HG03342 (cell line): ENCODE measurements at regions not wholly inside any gene's neighbourhood (a gene's known extent, or its start where the extent isn't known, plus 50 kb on each side); places are given as distances from the start of the nearest gene placed in this dataset.
"Not testable (repeated sequence)": the region's sequence is repeated elsewhere in the genome, so short reads cannot be mapped to it uniquely, and the experiment has no call there.

Experiments used
- ATAC-seq: cut with Tn5 transposase; IDR thresholded peaks from one replicate; pipeline ENCODE4 v1.9.1; 2021; ENCODE audit warnings: mild to moderate bottlenecking, moderate library complexity; ENCODE audit not compliant: unreplicated experiment

GRCh38 chrX:39264023-39264422, 462.8 kb downstream of the MID1IP1 start:
- ATAC-seq, result no peak

GRCh38 chrX:39267176-39267575, 465.9 kb downstream of the MID1IP1 start:
- ATAC-seq, result no peak

- no peak for ATAC-seq
Observed at GRCh38 chrX:39268207-39268606, 466.9 kb downstream of the MID1IP1 start.

GRCh38 chrX:39275500-39276068, 474.3 kb downstream of the MID1IP1 start:
- no peak for ATAC-seq

- ATAC-seq, result not testable (repeated sequence)
Observed at GRCh38 chrX:39277685-39278390, 476.6 kb downstream of the MID1IP1 start.

- ATAC-seq, result no peak
Observed at GRCh38 chrX:39283239-39283638, 482.0 kb downstream of the MID1IP1 start.

GRCh38 chrX:39288592-39288991, 487.3 kb downstream of the MID1IP1 start:
- ATAC-seq, result no peak

GRCh38 chrX:39289827-39290226, 488.6 kb downstream of the MID1IP1 start:
- no peak for ATAC-seq

GRCh38 chrX:39293203-39293602, 491.9 kb downstream of the MID1IP1 start:
- ATAC-seq, result no peak

GRCh38 chrX:39296472-39296871, 495.2 kb downstream of the MID1IP1 start:
- no peak for ATAC-seq

- ATAC-seq, result no peak
Observed at GRCh38 chrX:39298821-39299220, 497.6 kb downstream of the MID1IP1 start.

GRCh38 chrX:39299615-39300014, 498.4 kb downstream of the MID1IP1 start:
- no peak for ATAC-seq

GRCh38 chrX:39301036-39301435, 499.8 kb downstream of the MID1IP1 start:
- no peak for ATAC-seq

GRCh38 chrX:39302838-39303237, 501.6 kb downstream of the MID1IP1 start:
- ATAC-seq, result no peak

GRCh38 chrX:39304746-39305145, 503.5 kb downstream of the MID1IP1 start:
- ATAC-seq, result no peak

- ATAC-seq, result no peak
Observed at GRCh38 chrX:39307488-39307887, 506.2 kb downstream of the MID1IP1 start.

GRCh38 chrX:39308126-39308525, 506.9 kb downstream of the MID1IP1 start:
- no peak for ATAC-seq

GRCh38 chrX:39309018-39309635, 507.9 kb downstream of the MID1IP1 start:
- no peak for ATAC-seq

- ATAC-seq, result no peak
Observed at GRCh38 chrX:39309721-39310152, 508.5 kb downstream of the MID1IP1 start.

- ATAC-seq, result no peak
Observed at GRCh38 chrX:39310891-39311290, 509.6 kb downstream of the MID1IP1 start.

GRCh38 chrX:39311646-39312045, 510.4 kb downstream of the MID1IP1 start:
- ATAC-seq, result no peak

- no peak for ATAC-seq
Observed at GRCh38 chrX:39313146-39313545, 511.9 kb downstream of the MID1IP1 start.
